Astrocyte (in vitro differentiated cells and primary cell): ENCODE measurements at regions not wholly inside any gene's neighbourhood (a gene's known extent, or its start where the extent isn't known, plus 50 kb on each side); places are given as distances from the start of the nearest gene placed in this dataset. TPM values are rescaled to one million over a fixed set of nuclear protein-coding genes. Genes with fewer than 3 reads are reported as not detected.
"Not testable (repeated sequence)": the region's sequence is repeated elsewhere in the genome, so short reads cannot be mapped to it uniquely, and the experiment has no call there.

Experiments used
- DNase-seq: peaks from one replicate; pipeline ENCODE4 v3.0.0-alpha.2; 2010; ENCODE audit warnings: low read depth
- FAIRE-seq: peaks from 2 replicates; lab custom pipeline; 2011; peaks lifted over from hg19 to GRCh38; lab: Jason Lieb, UNC
- H2AFZ ChIP-seq: 2 replicates; pipeline ENCODE4 v1.6.0; 2012; ENCODE audit warnings: low read depth, low read length, inconsistent platforms
- H3K27ac ChIP-seq: 2 replicates; pipeline ENCODE4 v1.5.1; 2011; ENCODE audit warnings: low read depth, low read length, inconsistent platforms
- H3K27me3 ChIP-seq: 2 replicates; pipeline ENCODE4 v1.6.0; 2011; ENCODE audit warnings: low read length, inconsistent platforms; ENCODE audit not compliant: insufficient read depth
- H3K36me3 ChIP-seq: 2 replicates; pipeline ENCODE4 v1.5.1; 2011; ENCODE audit warnings: low read length, inconsistent platforms; ENCODE audit not compliant: insufficient read depth
- H3K4me1 ChIP-seq: 2 replicates; pipeline ENCODE4 v1.5.1; 2011; ENCODE audit warnings: low read length, inconsistent platforms; ENCODE audit not compliant: insufficient read depth
- H3K4me2 ChIP-seq: 2 replicates; pipeline ENCODE4 v1.6.0; 2012; ENCODE audit warnings: low read length, inconsistent platforms
- H3K4me3 ChIP-seq: 2 replicates; pipeline ENCODE4 v1.5.1; 2011; ENCODE audit warnings: low read depth, mild to moderate bottlenecking, low read length, inconsistent platforms; ENCODE audit not compliant: insufficient read depth
- H3K79me2 ChIP-seq: 2 replicates; pipeline ENCODE4 v1.6.0; 2012; ENCODE audit warnings: mild to moderate bottlenecking, low read length, inconsistent platforms; ENCODE audit not compliant: insufficient read depth
- H3K9ac ChIP-seq: 2 replicates; pipeline ENCODE4 v1.6.0; 2012; ENCODE audit warnings: mild to moderate bottlenecking, low read length, inconsistent platforms
- H3K9me3 ChIP-seq: 2 replicates; pipeline ENCODE4 v1.5.1; 2012; ENCODE audit warnings: low read depth, mild to moderate bottlenecking, low read length, inconsistent platforms; ENCODE audit not compliant: insufficient read depth
- H4K20me1 ChIP-seq: 2 replicates; pipeline ENCODE4 v1.6.0; 2012; ENCODE audit warnings: low read length, inconsistent platforms; ENCODE audit not compliant: insufficient read depth
- H3K27ac Mint-ChIP-seq: one replicate; pipeline ENCODE4 v1.8.0; 2021; ENCODE audit warnings: mild to moderate bottlenecking, mixed read lengths; ENCODE audit not compliant: unreplicated experiment
- H3K27me3 Mint-ChIP-seq: one replicate; pipeline ENCODE4 v1.8.0; 2021; ENCODE audit warnings: low read depth, mixed read lengths; ENCODE audit not compliant: unreplicated experiment
- H3K36me3 Mint-ChIP-seq: one replicate; pipeline ENCODE4 v1.8.0; 2021; ENCODE audit warnings: low read depth, mixed read lengths; ENCODE audit not compliant: unreplicated experiment
- H3K4me1 Mint-ChIP-seq: one replicate; pipeline ENCODE4 v1.8.0; 2021; ENCODE audit warnings: low read depth, mixed read lengths; ENCODE audit not compliant: unreplicated experiment
- H3K4me3 Mint-ChIP-seq: one replicate; pipeline ENCODE4 v1.8.0; 2021; ENCODE audit warnings: mild to moderate bottlenecking, moderate library complexity, mixed read lengths; ENCODE audit not compliant: unreplicated experiment
- H3K9me3 Mint-ChIP-seq: one replicate; pipeline ENCODE4 v1.8.0; 2021; ENCODE audit warnings: mild to moderate bottlenecking, mixed read lengths; ENCODE audit not compliant: unreplicated experiment
- EZH2 ChIP-seq: IDR thresholded peaks from 2 replicates; pipeline ENCODE4 v1.6.1; 2012; ENCODE audit warnings: mild to moderate bottlenecking, low read length, inconsistent platforms; ENCODE audit not compliant: insufficient read depth
- microRNA-seq: library from miRNA; unstranded; fragments of <30 nt; microRNA quantifications from one replicate; pipeline ENCODE4 v1.2.0, GENCODE V29; 2020
- TF ChIP-seq, protein P1 (sequence below): IDR thresholded peaks from 2 replicates; pipeline ENCODE4 v1.5.1; 2011; ENCODE audit warnings: low read depth, mild to moderate bottlenecking, inconsistent platforms, low read length, moderate library complexity; ENCODE audit not compliant: insufficient read depth

DNA sequence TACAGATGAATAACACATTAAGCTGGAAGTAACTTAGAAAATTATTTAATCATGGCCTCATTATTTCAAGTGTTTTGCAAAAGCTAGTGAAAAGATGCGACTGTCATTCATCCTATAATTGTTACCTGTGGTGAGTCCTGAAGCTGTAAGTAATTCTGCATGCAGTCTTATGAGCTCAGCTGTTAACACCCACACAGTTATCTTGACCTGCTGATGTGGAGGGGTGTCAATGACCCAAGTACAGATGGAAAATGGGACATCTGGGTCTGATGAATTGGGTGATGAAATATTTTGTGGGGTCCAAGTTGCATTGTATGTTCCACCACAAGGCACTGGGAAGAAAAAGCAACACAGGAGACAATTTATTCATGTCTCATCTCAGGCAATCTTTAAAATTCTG is 68.9 kb downstream of the OR13A1 start:
- no peaks in the 10 kb centered on the region for H3K79me2 ChIP-seq
- TF ChIP-seq, protein P1, sequence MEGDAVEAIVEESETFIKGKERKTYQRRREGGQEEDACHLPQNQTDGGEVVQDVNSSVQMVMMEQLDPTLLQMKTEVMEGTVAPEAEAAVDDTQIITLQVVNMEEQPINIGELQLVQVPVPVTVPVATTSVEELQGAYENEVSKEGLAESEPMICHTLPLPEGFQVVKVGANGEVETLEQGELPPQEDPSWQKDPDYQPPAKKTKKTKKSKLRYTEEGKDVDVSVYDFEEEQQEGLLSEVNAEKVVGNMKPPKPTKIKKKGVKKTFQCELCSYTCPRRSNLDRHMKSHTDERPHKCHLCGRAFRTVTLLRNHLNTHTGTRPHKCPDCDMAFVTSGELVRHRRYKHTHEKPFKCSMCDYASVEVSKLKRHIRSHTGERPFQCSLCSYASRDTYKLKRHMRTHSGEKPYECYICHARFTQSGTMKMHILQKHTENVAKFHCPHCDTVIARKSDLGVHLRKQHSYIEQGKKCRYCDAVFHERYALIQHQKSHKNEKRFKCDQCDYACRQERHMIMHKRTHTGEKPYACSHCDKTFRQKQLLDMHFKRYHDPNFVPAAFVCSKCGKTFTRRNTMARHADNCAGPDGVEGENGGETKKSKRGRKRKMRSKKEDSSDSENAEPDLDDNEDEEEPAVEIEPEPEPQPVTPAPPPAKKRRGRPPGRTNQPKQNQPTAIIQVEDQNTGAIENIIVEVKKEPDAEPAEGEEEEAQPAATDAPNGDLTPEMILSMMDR = no peak
- TF ChIP-seq EZH2 = no peak
- H2AFZ ChIP-seq = no peak overlapping the region
- H3K4me1 Mint-ChIP-seq = peaks cover 3% of the 10 kb centered on the region
- peaks cover 6% of the 10 kb centered on the region for H3K27me3 Mint-ChIP-seq
- no peak for DNase-seq
- H3K9me3 Mint-ChIP-seq = no peaks in the 10 kb centered on the region
- H3K36me3 Mint-ChIP-seq = no peaks in the 10 kb centered on the region
- H3K9me3 ChIP-seq = no peaks in the 10 kb centered on the region
- no peak overlapping the region for H3K9ac ChIP-seq
- FAIRE-seq = no peak
- no peak overlapping the region for H3K4me3 ChIP-seq
- H4K20me1 ChIP-seq = no peaks in the 10 kb centered on the region
- no peaks in the 10 kb centered on the region for H3K36me3 ChIP-seq
- H3K4me3 Mint-ChIP-seq = no peak overlapping the region
- no peak overlapping the region for H3K27ac ChIP-seq
- no peaks in the 10 kb centered on the region for H3K4me1 ChIP-seq
- no peak overlapping the region for H3K27ac Mint-ChIP-seq
- no peak overlapping the region for H3K4me2 ChIP-seq
- H3K27me3 ChIP-seq = peaks cover 7% of the 10 kb centered on the region

DNA sequence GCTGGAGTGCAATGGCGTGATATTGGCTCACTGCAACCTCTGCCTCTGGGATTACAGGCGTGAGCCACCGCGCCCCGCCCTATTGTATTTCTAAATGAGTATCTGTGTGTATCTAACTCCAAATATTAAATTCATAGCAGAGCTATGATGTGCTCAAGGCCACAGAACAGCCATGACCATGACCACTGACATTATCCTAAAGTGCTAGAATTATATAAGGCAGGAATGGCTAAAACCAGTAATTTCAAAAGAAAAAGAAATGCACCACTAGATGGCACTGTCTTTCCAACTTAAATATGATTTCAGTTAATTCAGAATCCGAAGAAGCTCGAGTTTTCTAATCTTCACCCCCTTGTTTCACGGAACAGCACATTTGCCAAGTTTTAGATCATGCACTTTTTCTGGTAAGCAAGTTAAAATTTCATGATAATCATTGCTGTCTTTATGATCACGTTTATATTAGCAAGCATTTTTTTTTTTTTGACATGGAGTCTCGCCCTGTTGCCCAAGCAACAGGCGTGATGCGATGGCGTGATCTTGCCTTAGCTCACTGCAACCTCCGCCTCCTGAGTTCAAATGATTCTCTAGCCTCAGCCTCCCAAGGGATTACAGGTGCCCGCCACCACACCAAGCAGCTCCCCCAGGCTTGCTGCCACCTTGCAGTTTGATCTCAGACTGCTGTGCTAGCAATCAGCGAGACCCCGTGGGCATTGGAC is 65.3 kb downstream of the OR13A1 start:
- Mint-ChIP-seq H3K27ac (peak overlapping the region; percentile 75), H3K4me1 (no peaks in the 10 kb centered on the region), H3K27me3 (peaks cover 6% of the 10 kb centered on the region), H3K9me3 (no peaks in the 10 kb centered on the region), H3K36me3 (no peaks in the 10 kb centered on the region), H3K4me3 (peak overlapping the region; percentile 83)
- Histone ChIP-seq H2AFZ (no peak overlapping the region), H3K79me2 (no peaks in the 10 kb centered on the region), H3K36me3 (no peaks in the 10 kb centered on the region), H3K9ac (no peak overlapping the region), H3K4me1 (no peaks in the 10 kb centered on the region), H3K4me3 (peak overlapping the region; percentile 27), H3K27me3 (peaks cover 5% of the 10 kb centered on the region), H3K9me3 (no peaks in the 10 kb centered on the region), H3K27ac (no peak overlapping the region), H3K4me2 (peak overlapping the region; percentile 52), H4K20me1 (no peaks in the 10 kb centered on the region)
- TF ChIP-seq, protein P1 = peak; percentile 57
- TF ChIP-seq EZH2 = no peak
- FAIRE-seq (peak; percentile 55), DNase-seq (peak; percentile 34)

DNA sequence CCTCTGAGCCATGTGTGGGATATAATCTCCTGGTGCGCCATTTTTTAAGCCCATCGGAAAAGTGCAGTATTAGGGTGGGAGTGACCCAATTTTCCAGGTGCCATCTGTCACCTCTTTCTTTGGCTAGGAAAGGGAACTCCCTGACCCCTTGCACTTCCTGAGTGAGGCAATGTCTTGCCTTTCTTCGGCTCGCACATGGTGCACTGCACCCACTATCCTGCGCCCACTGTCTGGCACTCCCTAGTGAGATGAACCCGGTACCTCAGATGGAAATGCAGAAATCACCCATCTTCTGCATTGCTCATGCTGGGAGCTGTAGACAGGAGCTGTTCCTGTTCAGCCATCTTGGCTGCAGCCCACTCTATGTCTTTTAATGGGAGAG is 64.7 kb downstream of the OR13A1 start:
- H3K27me3 ChIP-seq, H3K36me3 Mint-ChIP-seq, H3K4me1 Mint-ChIP-seq, H3K9me3 Mint-ChIP-seq, H3K4me3 ChIP-seq, FAIRE-seq, H3K27me3 Mint-ChIP-seq, H3K9ac ChIP-seq, H3K4me1 ChIP-seq, H3K36me3 ChIP-seq, DNase-seq, H3K79me2 ChIP-seq, H3K4me2 ChIP-seq, H3K9me3 ChIP-seq, H3K27ac Mint-ChIP-seq, H4K20me1 ChIP-seq, H3K27ac ChIP-seq, H2AFZ ChIP-seq, H3K4me3 Mint-ChIP-seq: not testable (repeated sequence)

Small RNAs in the stretch of these regions (microRNA-seq; reads per million reads assigned to microRNA genes)
- gene MIR3156-1 = not detected
